Natural killer cell treated with Interleukin-12 subunit alpha and Interleukin-12 subunit beta and Interleukin-15 and Interleukin-18, amount 100 ng/mL, for 72 hours (primary cell): ENCODE measurements at regions not wholly inside any gene's neighbourhood (a gene's known extent, or its start where the extent isn't known, plus 50 kb on each side); places are given as distances from the start of the nearest gene placed in this dataset.
"Not testable (repeated sequence)": the region's sequence is repeated elsewhere in the genome, so short reads cannot be mapped to it uniquely, and the experiment has no call there.

Experiments
- ATAC-seq, 2 donors: fragments of 150-1000 bp; cut with Tn5 transposase in 1 of 2; sonication (Bioruptor Pico), chemical (Tn5 transposase) in 1 of 2; 2 replicates each; pipeline ENCODE4 v1.10.0; 2021
- DNase-seq: peaks from one replicate; pipeline ENCODE4 v3.0.0; 2022; ENCODE audit warnings: low spot score
- H3K27ac Mint-ChIP-seq, 2 donors: 1 replicate in 1 of 2; 2 replicates in 1 of 2; pipeline ENCODE4 v1.8.0; 2022; ENCODE audit warnings: mixed read lengths in 2 of 2, mild to moderate bottlenecking in 1 of 2, moderate library complexity in 1 of 2
- H3K27me3 Mint-ChIP-seq, 2 donors: 1 replicate in 1 of 2; 2 replicates in 1 of 2; pipeline ENCODE4 v1.8.0; 2022; ENCODE audit warnings: mixed read lengths in 2 of 2
- H3K36me3 Mint-ChIP-seq: one replicate; pipeline ENCODE4 v1.8.0; 2022; ENCODE audit warnings: mixed read lengths
- H3K4me1 Mint-ChIP-seq, 2 donors: 1 replicate in 1 of 2; 2 replicates in 1 of 2; pipeline ENCODE4 v1.8.0; 2022; ENCODE audit warnings: low read depth in 2 of 2, mixed read lengths in 2 of 2, mild to moderate bottlenecking in 1 of 2
- H3K4me3 Mint-ChIP-seq: one replicate; pipeline ENCODE4 v1.8.0; 2022; ENCODE audit warnings: mixed read lengths
- H3K9me3 Mint-ChIP-seq: 2 replicates; pipeline ENCODE4 v1.8.0; 2022; ENCODE audit warnings: mixed read lengths

GRCh38 chr12:33251548-33251947 lies 188.1 kb downstream of the SYT10 start:
- H3K9me3 Mint-ChIP-seq: peaks cover 3% of the 10 kb centered on the region
- H3K4me1 Mint-ChIP-seq: no peaks in the 10 kb centered on the region
- no peaks in the 10 kb centered on the region for H3K36me3 Mint-ChIP-seq
- H3K27ac Mint-ChIP-seq: no peak overlapping the region
- no peak overlapping the region for H3K4me3 Mint-ChIP-seq
- H3K27me3 Mint-ChIP-seq: no peaks in the 10 kb centered on the region
- DNase-seq: no peak
- no peak for ATAC-seq

DNA sequence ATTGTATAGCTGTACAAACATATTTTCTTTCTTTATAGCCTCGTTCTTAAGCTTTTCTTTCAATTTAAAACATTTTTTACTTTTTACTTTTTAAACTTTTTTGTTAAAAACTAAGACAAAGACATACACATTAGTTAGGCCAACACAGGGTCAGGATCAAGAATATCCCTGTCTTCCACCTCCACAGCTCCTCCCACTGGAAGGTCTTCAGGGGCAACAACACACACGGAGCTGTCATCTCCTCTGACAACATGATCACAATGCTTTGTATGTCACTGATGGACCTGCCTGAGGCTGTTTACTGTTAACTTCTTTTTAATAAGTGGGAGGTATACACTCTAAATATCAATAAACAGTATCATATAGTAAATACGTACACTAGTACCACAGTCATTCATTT lies 191.3 kb downstream of the SYT10 start:
- Mint-ChIP-seq H3K27me3 (no peaks in the 10 kb centered on the region), H3K4me3 (no peak overlapping the region), H3K27ac (no peak overlapping the region), H3K4me1 (no peaks in the 10 kb centered on the region), H3K36me3 (no peaks in the 10 kb centered on the region), H3K9me3 (no peaks in the 10 kb centered on the region)
- no peak for ATAC-seq
- no peak for DNase-seq

- H3K27me3 Mint-ChIP-seq: no peaks in the 10 kb centered on the region
- H3K36me3 Mint-ChIP-seq: no peaks in the 10 kb centered on the region
- no peaks in the 10 kb centered on the region for H3K9me3 Mint-ChIP-seq
- DNase-seq (no peak), ATAC-seq (no peak)
- H3K27ac Mint-ChIP-seq: no peak overlapping the region
- H3K4me1 Mint-ChIP-seq: no peaks in the 10 kb centered on the region
- H3K4me3 Mint-ChIP-seq: no peak overlapping the region
Observed at GRCh38 chr12:33247625-33248024, 192.0 kb downstream of the SYT10 start.

DNA sequence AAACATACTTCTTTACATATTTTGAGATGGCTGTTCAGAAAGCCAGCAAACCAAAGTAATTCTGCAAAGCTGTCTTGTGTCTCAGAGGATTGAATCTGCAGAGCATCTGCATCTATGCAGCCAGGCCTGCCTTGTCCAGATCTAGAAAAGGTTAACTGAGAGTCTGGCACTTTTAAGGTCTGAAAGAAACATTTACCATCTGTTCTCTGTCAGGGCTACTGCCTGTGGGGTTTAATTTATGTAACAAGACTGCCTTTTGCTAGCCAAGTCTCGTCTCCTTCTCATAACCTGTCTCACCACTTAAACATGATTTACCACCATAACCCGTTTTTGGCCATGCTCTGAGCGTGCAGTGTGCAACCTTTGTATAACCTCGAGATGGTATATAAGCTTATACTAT lies 194.2 kb downstream of the SYT10 start:
- Mint-ChIP-seq H3K27ac (no peak overlapping the region), H3K27me3 (no peaks in the 10 kb centered on the region), H3K4me1 (no peaks in the 10 kb centered on the region)

GRCh38 chr12:33226671-33227070 lies 212.9 kb downstream of the SYT10 start:
- Mint-ChIP-seq H3K36me3 (no peaks in the 10 kb centered on the region), H3K4me1 (no peaks in the 10 kb centered on the region), H3K27ac (no peak overlapping the region), H3K4me3 (no peak overlapping the region), H3K9me3 (peaks cover 18% of the 10 kb centered on the region), H3K27me3 (no peaks in the 10 kb centered on the region)
- ATAC-seq: no peak
- no peak for DNase-seq

More for the DNA sequence above, 194.2 kb downstream of the SYT10 start:
- H3K9me3 Mint-ChIP-seq: no peaks in the 10 kb centered on the region
- ATAC-seq (no peak), DNase-seq (no peak)
- no peaks in the 10 kb centered on the region for H3K36me3 Mint-ChIP-seq
- H3K4me3 Mint-ChIP-seq: no peak overlapping the region

GRCh38 chr12:33223956-33224355 lies 215.7 kb downstream of the SYT10 start:
- ATAC-seq (no peak), DNase-seq (no peak)
- no peaks in the 10 kb centered on the region for H3K27me3 Mint-ChIP-seq
- H3K4me3 Mint-ChIP-seq: no peak overlapping the region
- H3K27ac Mint-ChIP-seq: no peak overlapping the region
- H3K4me1 Mint-ChIP-seq: no peaks in the 10 kb centered on the region
- H3K9me3 Mint-ChIP-seq: peaks cover 20% of the 10 kb centered on the region
- H3K36me3 Mint-ChIP-seq: no peaks in the 10 kb centered on the region

GRCh38 chr12:33222357-33222756 lies 217.3 kb downstream of the SYT10 start:
- Mint-ChIP-seq H3K27me3 (no peaks in the 10 kb centered on the region), H3K9me3 (peaks cover 32% of the 10 kb centered on the region), H3K36me3 (no peaks in the 10 kb centered on the region), H3K4me3 (no peak overlapping the region), H3K4me1 (no peaks in the 10 kb centered on the region), H3K27ac (no peak overlapping the region)
- peak in 1 of 2 donors; percentile 40 for ATAC-seq
- no peak for DNase-seq

DNA sequence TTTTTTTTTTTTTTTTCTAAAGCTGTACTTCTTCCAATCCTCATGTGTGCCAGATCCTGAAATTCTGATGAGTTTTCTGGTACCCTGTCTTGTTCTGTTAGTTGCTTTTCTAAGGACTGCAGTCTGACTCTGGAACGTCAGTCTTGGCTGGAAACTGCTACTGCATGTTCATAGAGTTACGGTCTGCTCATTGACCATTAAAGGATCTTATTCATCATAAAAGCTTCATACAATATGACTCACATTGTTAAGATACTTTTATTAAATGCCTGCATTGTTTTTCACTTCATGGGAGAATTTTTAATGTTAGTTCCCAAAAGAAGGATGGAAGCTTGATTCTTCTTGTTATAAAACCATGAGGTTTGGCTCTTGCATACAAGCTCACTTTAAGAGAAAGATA lies 233.6 kb downstream of the SYT10 start:
- Mint-ChIP-seq H3K36me3 (peaks cover 4% of the 10 kb centered on the region), H3K27ac (no peak overlapping the region)
- no peak for ATAC-seq

DNA sequence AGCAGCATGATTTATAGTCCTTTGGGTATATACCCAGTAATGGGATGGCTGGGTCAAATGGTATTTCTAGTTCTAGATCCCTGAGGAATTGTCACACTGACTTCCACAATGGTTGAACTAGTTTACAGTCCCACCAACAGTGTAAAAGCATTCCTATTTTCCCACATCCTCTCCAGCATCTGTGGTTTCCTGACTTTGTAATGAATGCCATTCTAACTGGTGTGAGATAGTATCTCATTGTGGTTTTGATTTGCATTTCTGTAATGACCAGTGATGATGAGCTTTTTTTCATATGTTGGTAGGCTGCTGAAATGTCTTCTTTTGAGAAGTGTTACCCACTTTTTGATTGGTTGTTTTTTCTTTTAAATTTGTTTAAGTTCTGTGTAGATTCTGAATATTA lies 245.2 kb downstream of the SYT10 start:
- DNase-seq, H3K4me3 Mint-ChIP-seq, H3K4me1 Mint-ChIP-seq, H3K27me3 Mint-ChIP-seq, ATAC-seq, H3K27ac Mint-ChIP-seq: not testable (repeated sequence)
- H3K9me3 Mint-ChIP-seq: peaks cover 39% of the 10 kb centered on the region
- peaks cover 22% of the 10 kb centered on the region for H3K36me3 Mint-ChIP-seq

More for the DNA sequence above, 233.6 kb downstream of the SYT10 start:
- no peak for DNase-seq
- Mint-ChIP-seq H3K4me1 (no peaks in the 10 kb centered on the region), H3K4me3 (no peak overlapping the region), H3K27me3 (no peaks in the 10 kb centered on the region), H3K9me3 (peaks cover 8% of the 10 kb centered on the region)

DNA sequence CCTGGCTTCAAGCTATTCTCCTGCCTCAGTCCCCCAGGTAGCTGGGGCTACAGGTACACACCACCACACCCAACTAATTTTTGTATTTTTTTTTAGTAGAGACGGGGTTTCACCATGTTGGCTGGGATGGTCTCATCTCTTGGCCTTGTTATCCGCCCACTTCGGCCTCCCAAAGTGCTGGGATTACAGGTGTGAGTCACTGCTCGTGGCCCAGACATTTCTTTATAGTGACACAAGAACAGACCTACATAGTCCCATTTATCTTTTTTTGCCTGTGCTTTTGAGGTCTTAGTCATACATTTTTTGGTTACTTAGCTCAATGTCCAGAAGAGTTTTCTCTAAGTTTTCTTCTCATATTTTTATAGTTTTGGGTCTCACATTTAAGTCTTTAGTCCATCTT lies 247.4 kb downstream of the SYT10 start:
- no peaks in the 10 kb centered on the region for H3K4me1 Mint-ChIP-seq
- H3K9me3 Mint-ChIP-seq: peaks cover 35% of the 10 kb centered on the region
- no peak overlapping the region for H3K27ac Mint-ChIP-seq
- DNase-seq (no peak), ATAC-seq (no peak)
- H3K36me3 Mint-ChIP-seq: peaks cover 13% of the 10 kb centered on the region
- H3K27me3 Mint-ChIP-seq: no peaks in the 10 kb centered on the region
- H3K4me3 Mint-ChIP-seq: no peak overlapping the region

- no peak for DNase-seq
- no peaks in the 10 kb centered on the region for H3K27me3 Mint-ChIP-seq
- H3K27ac Mint-ChIP-seq: no peak overlapping the region
- H3K4me3 Mint-ChIP-seq: no peak overlapping the region
- no peak for ATAC-seq
- H3K9me3 Mint-ChIP-seq: peaks cover 19% of the 10 kb centered on the region
- H3K4me1 Mint-ChIP-seq: no peaks in the 10 kb centered on the region
- H3K36me3 Mint-ChIP-seq: peaks cover 4% of the 10 kb centered on the region
Observed at GRCh38 chr12:33187409-33187808, 252.2 kb downstream of the SYT10 start.

DNA sequence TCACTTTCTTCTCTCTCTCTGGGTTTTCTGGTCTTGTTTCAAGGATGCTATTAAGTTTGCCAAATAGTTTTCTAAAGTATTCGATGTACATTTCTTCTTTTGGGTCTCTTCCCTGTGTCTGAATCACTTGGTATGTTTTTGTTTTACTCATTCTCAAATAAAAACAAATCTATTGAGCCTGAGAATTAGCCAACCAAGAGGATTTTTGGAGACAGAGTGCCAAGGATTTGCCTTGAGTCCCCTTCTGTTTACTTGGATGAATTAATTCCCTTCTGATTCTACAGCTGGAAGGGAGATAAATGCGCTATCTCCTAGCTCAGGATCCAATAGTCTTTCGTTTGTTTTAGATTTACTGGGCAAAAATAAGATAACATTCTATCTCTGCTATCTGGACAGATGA lies 255.5 kb downstream of the SYT10 start:
- DNase-seq: no peak
- no peak overlapping the region for H3K27ac Mint-ChIP-seq
- no peaks in the 10 kb centered on the region for H3K4me1 Mint-ChIP-seq
- no peaks in the 10 kb centered on the region for H3K27me3 Mint-ChIP-seq
- peaks cover 17% of the 10 kb centered on the region for H3K9me3 Mint-ChIP-seq
- ATAC-seq: no peak
- no peak overlapping the region for H3K4me3 Mint-ChIP-seq
- H3K36me3 Mint-ChIP-seq: peaks cover 4% of the 10 kb centered on the region

DNA sequence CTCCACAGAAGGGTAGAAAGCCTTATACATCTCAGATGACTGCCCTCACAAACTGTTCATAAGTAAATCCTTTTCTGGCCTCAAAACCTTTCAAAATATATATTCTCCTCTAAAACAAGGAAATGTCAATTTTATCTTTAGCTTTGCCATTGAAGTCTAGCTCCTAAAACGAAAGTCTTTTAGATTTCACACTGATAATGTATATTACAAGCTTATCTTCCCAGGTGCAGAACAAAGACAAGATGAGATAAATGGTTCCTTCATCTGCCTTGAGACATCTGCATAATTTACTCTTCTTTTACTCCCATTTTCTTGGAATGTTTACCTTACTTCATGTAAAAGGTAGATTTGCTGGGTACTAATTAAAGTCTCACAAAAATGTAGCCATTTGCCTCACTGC lies 257.1 kb downstream of the SYT10 start:
- H3K27ac Mint-ChIP-seq: no peak overlapping the region
- ATAC-seq: no peak
- no peaks in the 10 kb centered on the region for H3K27me3 Mint-ChIP-seq
- H3K4me1 Mint-ChIP-seq: no peaks in the 10 kb centered on the region
- DNase-seq: no peak
- H3K36me3 Mint-ChIP-seq: peaks cover 8% of the 10 kb centered on the region
- H3K4me3 Mint-ChIP-seq: no peak overlapping the region
- peaks cover 23% of the 10 kb centered on the region for H3K9me3 Mint-ChIP-seq

DNA sequence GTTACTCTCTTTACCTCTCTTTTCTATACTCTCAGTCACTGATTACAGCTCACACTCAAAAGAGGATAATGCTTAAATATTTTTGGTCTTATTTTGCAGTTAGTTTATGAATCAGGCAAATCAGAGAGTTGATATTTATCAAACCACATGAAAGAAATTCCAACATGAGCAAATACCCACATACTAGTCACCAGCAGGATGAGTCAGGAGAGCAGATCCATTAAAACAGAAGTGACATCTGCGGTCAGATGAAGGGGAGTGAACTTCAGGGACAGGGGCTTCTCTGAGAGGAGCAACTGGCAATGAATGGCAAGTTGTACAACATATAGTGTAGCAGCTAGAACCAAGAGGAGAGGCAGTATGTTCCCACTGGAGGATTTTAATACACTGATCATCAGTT lies 258.7 kb downstream of the SYT10 start:
- peaks cover 20% of the 10 kb centered on the region for H3K9me3 Mint-ChIP-seq
- no peaks in the 10 kb centered on the region for H3K4me1 Mint-ChIP-seq
- no peaks in the 10 kb centered on the region for H3K27me3 Mint-ChIP-seq
- H3K27ac Mint-ChIP-seq: no peak overlapping the region
- no peak overlapping the region for H3K4me3 Mint-ChIP-seq
- peaks cover 5% of the 10 kb centered on the region for H3K36me3 Mint-ChIP-seq
- DNase-seq (no peak), ATAC-seq (no peak)

- not testable (repeated sequence) for H3K4me1 Mint-ChIP-seq, H3K27ac Mint-ChIP-seq, H3K27me3 Mint-ChIP-seq, DNase-seq, ATAC-seq, H3K4me3 Mint-ChIP-seq
- H3K36me3 Mint-ChIP-seq: peaks cover 14% of the 10 kb centered on the region
- peaks cover 18% of the 10 kb centered on the region for H3K9me3 Mint-ChIP-seq
Observed at GRCh38 chr12:33166260-33166659, 269.7 kb upstream of the PKP2 start.
